Heart left ventricle (tissue), 16 donors: ENCODE measurements at regions not wholly inside any gene's neighbourhood (a gene's known extent, or its start where the extent isn't known, plus 50 kb on each side); places are given as distances from the start of the nearest gene placed in this dataset.

Source experiments
- ATAC-seq, 4 donors: fragments of 200-7000 bp; cut with Tn5 transposase; one replicate each; pipeline ENCODE4 v1.9.1; 2020 to 2022; ENCODE audit warnings: moderate library complexity in 4 of 4, mild to moderate bottlenecking in 3 of 4, moderate number of reproducible peaks in 1 of 4
- DNase-seq, 5 donors: peaks; one replicate each; pipeline ENCODE4 v3.0.0-alpha.2; 2020
- H3K27ac ChIP-seq, 12 donors: fragments of 200-600 bp; sonication (generic) in 4 of 12; one replicate each; pipeline versions ENCODE4 v1.5.0 to v1.8.0; 2016 to 2022; ENCODE audit warnings: mild to moderate bottlenecking in 2 of 12
- H3K27me3 ChIP-seq, 9 donors: fragments of 200-600 bp; sonication (generic) in 2 of 9; one replicate each; pipeline versions ENCODE4 v1.5.1 to v1.8.0; 2016 to 2022; ENCODE audit warnings: mild to moderate bottlenecking in 3 of 9
- H3K36me3 ChIP-seq, 9 donors: fragments of 200-600 bp; sonication (generic) in 2 of 9; one replicate each; pipeline versions ENCODE4 v1.5.0 to v1.8.0; 2018 to 2022; ENCODE audit warnings: mild to moderate bottlenecking in 2 of 9
- H3K4me1 ChIP-seq, 12 donors: fragments of 200-600 bp; sonication (generic) in 4 of 12; one replicate each; pipeline versions ENCODE4 v1.5.0 to v1.8.0; 2016 to 2022; ENCODE audit warnings: mild to moderate bottlenecking in 3 of 12
- H3K4me3 ChIP-seq, 12 donors: fragments of 200-600 bp; sonication (generic) in 4 of 12; one replicate each; pipeline versions ENCODE4 v1.5.0 to v1.8.0; 2017 to 2022; ENCODE audit warnings: mild to moderate bottlenecking in 9 of 12, moderate library complexity in 4 of 12
- H3K9me3 ChIP-seq, 12 donors: fragments of 200-600 bp; sonication (generic) in 4 of 12; one replicate each; pipeline versions ENCODE4 v1.5.0 to v1.8.0; 2016 to 2022; ENCODE audit warnings: mild to moderate bottlenecking in 1 of 12
- CTCF ChIP-seq, 12 donors: fragments of 200-600 bp; sonication (generic) in 4 of 12; IDR thresholded peaks; one replicate each; pipeline versions ENCODE4 v1.5.0 to v1.8.0; 2018 to 2022; ENCODE audit warnings: antibody characterized with exemption in 12 of 12, mild to moderate bottlenecking in 5 of 12
- POLR2A ChIP-seq, 2 donors: fragments of 450-650 bp; IDR thresholded peaks; one replicate each; pipeline ENCODE4 v1.6.1; 2017; ENCODE audit warnings: antibody characterized with exemption in 2 of 2, mild to moderate bottlenecking in 2 of 2, moderate library complexity in 2 of 2
- WGBS, 4 donors: extraction: QIAGEN DNeasy Blood & Tissue Kit in 2 of 4; methylation state at CpG; one replicate each; pipeline versions ENCODE4 v1.1.5 to v1.1.7; 2013 to 2018; 5-methylcytosine and 5-hydroxymethylcytosine counted together
- intact Hi-C, 10 donors: fragments of 100-400 bp; cut with DNase I; formaldehyde crosslinking; loops; one replicate each; pipeline versions ENCODE4 v1.11.1 to v1.14.2; 2022
- donor health status: ischemic (EF 13 %, LVEDD 7.1; RV severe dilation, severe dysfunction).
- donor health status: healthy with polysubstance abuse.
- donor health status: DM: no; HTN: yes; CAD: no.
- donor health status: DM: no; HTN: no; CAD: no.
- donor health status: ischemic (EF 25% LVEDD 6.9; RV normal size, moderate dysfunction).
- donor health status: ischemic (EF 25% LVEDD 5.7; RV mildly dilated, moderate dysfunction).
- donor health status: healthy.
- donor health status: DM: yes; HTN: yes; CAD: no.
- donor health status: ischemic (EF 35%, LVEDD 5.7; RV mildly dilated, moderate dysfunction).
- donor health status: nonischemic (EF 11% LVEDD 7.7; RV severe dilation, severe dysfunction).
- donor health status: DM: yes; HTN: yes; CAD: no.
- donor health status: PGD.
- donor health status: ischemic (EF 29% LVEDD 5.4; RV normal size, mild dysfunction).
- donor health status: nonischemic (EF 23%, LVEDD 6.1; RV moderate dilation, normal function).

- Histone ChIP-seq H3K27ac (no peak overlapping the region), H3K4me3 (no peak overlapping the region), H3K36me3 (no peaks in the 10 kb centered on the region), H3K27me3 (no peaks in the 10 kb centered on the region), H3K9me3 (no peaks in the 10 kb centered on the region), H3K4me1 (no peaks in the 10 kb centered on the region)
- intact Hi-C loops: loop anchor here in 3 of 10 donors (10.0 kb wide), 1 partner anchor 603 kb away; no protein-coding TSS in a partner anchor
- no peak for DNase-seq
- TF ChIP-seq POLR2A (IDR thresholded peaks at IDR 0.05) (no peak), CTCF (IDR thresholded peaks at IDR 0.05) (no peak)
- 70 to 83% (median 80%) methylated on average over 1 of the region's 1 CpG for WGBS, 4 donors
- no peak for ATAC-seq
These were observed 630.4 kb upstream of the BOD1L1 start for GRCh38 chr4:14257903-14258302.

GRCh38 chr4:14259936-14260335 lies 632.4 kb upstream of the BOD1L1 start:
- DNase-seq: no peak
- no peak overlapping the region for H3K27ac ChIP-seq
- no peak for ATAC-seq
- no peaks in the 10 kb centered on the region for H3K9me3 ChIP-seq
- no peak overlapping the region for H3K4me3 ChIP-seq
- no peaks in the 10 kb centered on the region for H3K36me3 ChIP-seq
- intact Hi-C loops: loop anchor here in 3 of 10 donors (10.0 kb wide), 1 partner anchor 605 kb away; no protein-coding TSS in a partner anchor
- H3K27me3 ChIP-seq: no peaks in the 10 kb centered on the region
- WGBS, 4 donors: 79 to 85% (median 83%) methylated on average over 4 of the region's 4 CpGs
- TF ChIP-seq CTCF (IDR thresholded peaks at IDR 0.05) (no peak), POLR2A (IDR thresholded peaks at IDR 0.05) (no peak)
- no peaks in the 10 kb centered on the region for H3K4me1 ChIP-seq

GRCh38 chr4:14260591-14260990 lies 633.1 kb upstream of the BOD1L1 start:
- 78 to 86% (median 80%) methylated on average over 3 of the region's 3 CpGs for WGBS, 4 donors
- no peak for ATAC-seq
- intact Hi-C loops: no loop called here

GRCh38 chr4:14262221-14262620 lies 634.7 kb upstream of the BOD1L1 start:
- 48 to 69% (median 59%) methylated on average over 4 of the region's 4 CpGs for WGBS, 4 donors

More at GRCh38 chr4:14260591-14260990, 633.1 kb upstream of the BOD1L1 start:
- H3K4me1 ChIP-seq: no peaks in the 10 kb centered on the region
- no peaks in the 10 kb centered on the region for H3K9me3 ChIP-seq
- DNase-seq: no peak
- H3K27ac ChIP-seq: no peak overlapping the region
- H3K36me3 ChIP-seq: no peaks in the 10 kb centered on the region
- no peak overlapping the region for H3K4me3 ChIP-seq
- TF ChIP-seq CTCF (IDR thresholded peaks at IDR 0.05): no peak
- no peak for TF ChIP-seq POLR2A (IDR thresholded peaks at IDR 0.05)
- no peaks in the 10 kb centered on the region for H3K27me3 ChIP-seq

More at GRCh38 chr4:14262221-14262620, 634.7 kb upstream of the BOD1L1 start:
- H3K27me3 ChIP-seq: no peaks in the 10 kb centered on the region
- intact Hi-C loops: no loop called here
- ATAC-seq: no peak
- no peak overlapping the region for H3K4me3 ChIP-seq
- no peak overlapping the region for H3K27ac ChIP-seq
- no peak for TF ChIP-seq POLR2A (IDR thresholded peaks at IDR 0.05)
- TF ChIP-seq CTCF (IDR thresholded peaks at IDR 0.05): no peak
- no peaks in the 10 kb centered on the region for H3K4me1 ChIP-seq
- no peaks in the 10 kb centered on the region for H3K36me3 ChIP-seq
- no peak for DNase-seq
- no peaks in the 10 kb centered on the region for H3K9me3 ChIP-seq
